ENCODE measurements at regions not wholly inside any gene's neighbourhood (a gene's known extent, or its start where the extent isn't known, plus 50 kb on each side); places are given as distances from the start of the nearest gene placed in this dataset.
A peak's percentile ranks its signal among the peaks of the same experiment; 100 is the strongest.

- in situ Hi-C loops (cut with MboI) = no loop called here
- BruUV-seq (replicated peaks) = no TSS peak
- TF ChIP-seq STAT5A (IDR thresholded peaks at IDR 0.05; ENCODE audit: borderline replicate concordance, low read length) (0 out of 2 replicates have a peak, but pooled peaks have one; percentile 24), SLC30A9 (CRISPR knock-in tag; IDR thresholded peaks at IDR 0.05) (no peak), CREBBP (IDR thresholded peaks at IDR 0.05; ENCODE audit: low read depth, low read length) (no peak), CBFA2T2 (conservative IDR thresholded peaks at IDR 0.05) (peak; percentile 53; the same call in 1 of the 2 replicates), ZNF445 (CRISPR knock-in tag; IDR thresholded peaks at IDR 0.05; ENCODE audit: low read depth) (no peak), MTA1 (IDR thresholded peaks at IDR 0.05; ENCODE audit: borderline replicate concordance) (peak; percentile 26; the same call in 1 of the 2 replicates), BRD9 (IDR thresholded peaks at IDR 0.05; ENCODE audit: low read depth, partially characterized antibody) (no peak), HDAC1 (IDR thresholded peaks at IDR 0.05) (peak in 1 of 2 experiments; percentile 54; a peak in 1 of 4 replicates), FOXM1 (IDR thresholded peaks at IDR 0.05; ENCODE audit: low read depth) (peak; percentile 41; the same call in 1 of the 2 replicates), FOXM1 (CRISPR knock-in tag; IDR thresholded peaks at IDR 0.05; ENCODE audit: low read depth) (no peak), POLR3A (IDR thresholded peaks at IDR 0.05; ENCODE audit: borderline replicate concordance, extremely low read depth, insufficient read depth, insufficient read length) (no peak), EGR1 (conservative IDR thresholded peaks at IDR 0.05) (no peak), SP2 (IDR thresholded peaks at IDR 0.05; ENCODE audit: extremely low read depth, low read depth, low read length, poor library complexity, severe bottlenecking) (no peak), NR1H2 (CRISPR knock-in tag; IDR thresholded peaks at IDR 0.05) (no peak)
- TF ChIP-seq, protein P1, sequence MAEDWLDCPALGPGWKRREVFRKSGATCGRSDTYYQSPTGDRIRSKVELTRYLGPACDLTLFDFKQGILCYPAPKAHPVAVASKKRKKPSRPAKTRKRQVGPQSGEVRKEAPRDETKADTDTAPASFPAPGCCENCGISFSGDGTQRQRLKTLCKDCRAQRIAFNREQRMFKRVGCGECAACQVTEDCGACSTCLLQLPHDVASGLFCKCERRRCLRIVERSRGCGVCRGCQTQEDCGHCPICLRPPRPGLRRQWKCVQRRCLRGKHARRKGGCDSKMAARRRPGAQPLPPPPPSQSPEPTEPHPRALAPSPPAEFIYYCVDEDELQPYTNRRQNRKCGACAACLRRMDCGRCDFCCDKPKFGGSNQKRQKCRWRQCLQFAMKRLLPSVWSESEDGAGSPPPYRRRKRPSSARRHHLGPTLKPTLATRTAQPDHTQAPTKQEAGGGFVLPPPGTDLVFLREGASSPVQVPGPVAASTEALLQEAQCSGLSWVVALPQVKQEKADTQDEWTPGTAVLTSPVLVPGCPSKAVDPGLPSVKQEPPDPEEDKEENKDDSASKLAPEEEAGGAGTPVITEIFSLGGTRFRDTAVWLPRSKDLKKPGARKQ (CRISPR knock-in tag; IDR thresholded peaks at IDR 0.05) = no peak
- TF ChIP-seq, protein P2, sequence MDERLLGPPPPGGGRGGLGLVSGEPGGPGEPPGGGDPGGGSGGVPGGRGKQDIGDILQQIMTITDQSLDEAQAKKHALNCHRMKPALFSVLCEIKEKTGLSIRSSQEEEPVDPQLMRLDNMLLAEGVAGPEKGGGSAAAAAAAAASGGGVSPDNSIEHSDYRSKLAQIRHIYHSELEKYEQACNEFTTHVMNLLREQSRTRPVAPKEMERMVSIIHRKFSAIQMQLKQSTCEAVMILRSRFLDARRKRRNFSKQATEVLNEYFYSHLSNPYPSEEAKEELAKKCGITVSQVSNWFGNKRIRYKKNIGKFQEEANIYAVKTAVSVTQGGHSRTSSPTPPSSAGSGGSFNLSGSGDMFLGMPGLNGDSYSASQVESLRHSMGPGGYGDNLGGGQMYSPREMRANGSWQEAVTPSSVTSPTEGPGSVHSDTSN (CRISPR knock-in tag; IDR thresholded peaks at IDR 0.05; ENCODE audit: low read depth) = peak; percentile 34; the same call in 1 of the 2 replicates
- TF ChIP-seq, protein P2 (tag; conservative IDR thresholded peaks at IDR 0.05; ENCODE audit: low read depth) = peak; percentile 91
- TF ChIP-seq, protein P3, sequence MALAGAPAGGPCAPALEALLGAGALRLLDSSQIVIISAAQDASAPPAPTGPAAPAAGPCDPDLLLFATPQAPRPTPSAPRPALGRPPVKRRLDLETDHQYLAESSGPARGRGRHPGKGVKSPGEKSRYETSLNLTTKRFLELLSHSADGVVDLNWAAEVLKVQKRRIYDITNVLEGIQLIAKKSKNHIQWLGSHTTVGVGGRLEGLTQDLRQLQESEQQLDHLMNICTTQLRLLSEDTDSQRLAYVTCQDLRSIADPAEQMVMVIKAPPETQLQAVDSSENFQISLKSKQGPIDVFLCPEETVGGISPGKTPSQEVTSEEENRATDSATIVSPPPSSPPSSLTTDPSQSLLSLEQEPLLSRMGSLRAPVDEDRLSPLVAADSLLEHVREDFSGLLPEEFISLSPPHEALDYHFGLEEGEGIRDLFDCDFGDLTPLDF (CRISPR knock-in tag; IDR thresholded peaks at IDR 0.05) = no peak
Observed at GRCh38 chr10:61612450-61612849, 50.3 kb upstream of the CABCOCO1 start.

More at GRCh38 chr10:61612450-61612849, 50.3 kb upstream of the CABCOCO1 start:
- DNase-seq (ENCODE audit: extremely low read depth in 1 of 4, low spot score in 3 of 4) (peak in 2 of 4 experiments; percentile 25 to 53), ATAC-seq (peak; percentile 42; the same call in 2 of the 3 replicates), FAIRE-seq (peak; percentile 52)
- Histone ChIP-seq H3K79me2 (ENCODE audit: control insufficient read depth, insufficient read depth, low read length) (no peaks in the 10 kb centered on the region), H3K4me1 (replicated peaks in 1 of 2; ENCODE audit: control insufficient read depth in 2 of 2, insufficient read depth in 2 of 2, low read length in 2 of 2) (no peaks in the 10 kb centered on the region), H3K9me1 (ENCODE audit: control insufficient read depth, insufficient read depth, low read length) (no peaks in the 10 kb centered on the region), H4K20me1 (replicated peaks; ENCODE audit: control insufficient read depth, insufficient read depth, low read length) (no peaks in the 10 kb centered on the region), H3K9me3 (replicated peaks; ENCODE audit: control insufficient read depth, insufficient read depth, low read depth, low read length) (no peaks in the 10 kb centered on the region), H3K36me3 (ENCODE audit: control insufficient read depth, insufficient read depth, low read length) (no peaks in the 10 kb centered on the region), H3K27me3 (ENCODE audit: control insufficient read depth in 2 of 2, insufficient read depth in 2 of 2, low read length in 2 of 2) (no peaks in the 10 kb centered on the region), H3K4me3 (no peak overlapping the region), H3K27ac (ENCODE audit: extremely low read depth, low read depth, low read length) (no peak overlapping the region), H3K4me2 (ENCODE audit: insufficient read depth, low read length) (no peak overlapping the region), H3K9ac (ENCODE audit: insufficient read depth in 1 of 2, low read depth in 2 of 2, low read length in 2 of 2) (no peak overlapping the region), H2AFZ (ENCODE audit: low read depth, low read length) (no peak overlapping the region)
- intact Hi-C loops (cut with micrococcal nuclease) = loop anchor here (5.0 kb wide), 1 partner anchor 225 kb away; no protein-coding TSS in a partner anchor
- WGBS (ENCODE audit: insufficient coverage, low coverage, missing lambda C conversion rate) = 0% methylated on average over 3 of the region's 3 CpGs
- POLR2A ChIA-PET = interaction anchor here (1.3 to 1.4 kb wide), 2 partner anchors 19 to 20 kb away, joined by 4 to 7 read pairs; no protein-coding TSS in a partner anchor
- CTCF ChIA-PET (ENCODE audit: low intra/inter-chr PET ratio) = no interaction called here

Data from K562 (cell line).